ENCODE measurements at regions not wholly inside any gene's neighbourhood (a gene's known extent, or its start where the extent isn't known, plus 50 kb on each side); places are given as distances from the start of the nearest gene placed in this dataset.

- DNase-seq (ENCODE audit: low read depth in 2 of 2, low spot score in 1 of 2): no peak
Measured at GRCh38 chr6:164495882-164496495, 813.4 kb downstream of the C6orf118 start.

GRCh38 chr6:164478426-164478825 is 831.0 kb downstream of the C6orf118 start:
- no peak for DNase-seq (ENCODE audit: low read depth in 2 of 2, low spot score in 1 of 2)

GRCh38 chr6:164477790-164478189 is 831.6 kb downstream of the C6orf118 start:
- no peak for DNase-seq (ENCODE audit: low read depth in 2 of 2, low spot score in 1 of 2)

GRCh38 chr6:164477101-164477500 is 832.3 kb downstream of the C6orf118 start:
- no peak for DNase-seq (ENCODE audit: low read depth in 2 of 2, low spot score in 1 of 2)

GRCh38 chr6:164469276-164469949 is 840.0 kb downstream of the C6orf118 start:
- DNase-seq (ENCODE audit: low read depth in 2 of 2, low spot score in 1 of 2): no peak

- DNase-seq (ENCODE audit: low read depth in 2 of 2, low spot score in 1 of 2): no peak
Measured at GRCh38 chr6:164455835-164456234, 853.6 kb downstream of the C6orf118 start.

- DNase-seq (ENCODE audit: low read depth in 2 of 2, low spot score in 1 of 2): no peak
Measured at GRCh38 chr6:164453835-164454234, 855.6 kb downstream of the C6orf118 start.

GRCh38 chr6:164442572-164442971 is 866.8 kb downstream of the C6orf118 start:
- DNase-seq (ENCODE audit: low read depth in 2 of 2, low spot score in 1 of 2): no peak

GRCh38 chr6:164439331-164439730 is 870.1 kb downstream of the C6orf118 start:
- DNase-seq (ENCODE audit: low read depth in 2 of 2, low spot score in 1 of 2): no peak

GRCh38 chr6:164436976-164437375 is 872.4 kb downstream of the C6orf118 start:
- DNase-seq (ENCODE audit: low read depth in 2 of 2, low spot score in 1 of 2): no peak

GRCh38 chr6:164427728-164428402 is 881.5 kb downstream of the C6orf118 start:
- no peak for DNase-seq (ENCODE audit: low read depth in 2 of 2, low spot score in 1 of 2)

GRCh38 chr6:164424489-164424888 is 884.9 kb downstream of the C6orf118 start:
- DNase-seq (ENCODE audit: low read depth in 2 of 2, low spot score in 1 of 2): no peak

- no peak for DNase-seq (ENCODE audit: low read depth in 2 of 2, low spot score in 1 of 2)
Measured at GRCh38 chr6:164419099-164419498, 890.3 kb downstream of the C6orf118 start.

- no peak for DNase-seq (ENCODE audit: low read depth in 2 of 2, low spot score in 1 of 2)
Measured at GRCh38 chr6:164418262-164418588, 891.2 kb downstream of the C6orf118 start.

GRCh38 chr6:164417537-164418261 is 891.7 kb downstream of the C6orf118 start:
- DNase-seq (ENCODE audit: low read depth in 2 of 2, low spot score in 1 of 2): no peak

GRCh38 chr6:164415832-164416563 is 893.4 kb downstream of the C6orf118 start:
- DNase-seq (ENCODE audit: low read depth in 2 of 2, low spot score in 1 of 2): no peak

GRCh38 chr6:164414695-164415094 is 894.7 kb downstream of the C6orf118 start:
- DNase-seq (ENCODE audit: low read depth in 2 of 2, low spot score in 1 of 2): no peak

- no peak for DNase-seq (ENCODE audit: low read depth in 2 of 2, low spot score in 1 of 2)
Measured at GRCh38 chr6:164412566-164412965, 896.8 kb downstream of the C6orf118 start.

GRCh38 chr6:164410017-164410416 is 899.4 kb downstream of the C6orf118 start:
- no peak for DNase-seq (ENCODE audit: low read depth in 2 of 2, low spot score in 1 of 2)

GRCh38 chr6:164409309-164410009 is 899.9 kb downstream of the C6orf118 start:
- DNase-seq (ENCODE audit: low read depth in 2 of 2, low spot score in 1 of 2): no peak

GRCh38 chr6:164408868-164409267 is 900.5 kb downstream of the C6orf118 start:
- DNase-seq (ENCODE audit: low read depth in 2 of 2, low spot score in 1 of 2): no peak

All from stimulated activated CD8-positive, alpha-beta memory T cell treated with anti-CD3 and anti-CD28 coated beads, Interleukin-4, amount 100 ng/mL, for 1 hour (primary cell).